Osteoblast (primary cell): ENCODE measurements at regions not wholly inside any gene's neighbourhood (a gene's known extent, or its start where the extent isn't known, plus 50 kb on each side); places are given as distances from the start of the nearest gene placed in this dataset.

Experiments
- DNase-seq: peaks from one replicate; pipeline ENCODE4 v3.0.0; 2011; ENCODE audit warnings: low spot score, mixed read lengths; ENCODE audit not compliant: insufficient read length; ENCODE audit errors: missing footprints
- H2AFZ ChIP-seq: 2 replicates; pipeline ENCODE4 v1.6.0; 2011; ENCODE audit warnings: mild to moderate bottlenecking, low read length
- H3K27ac ChIP-seq: 2 replicates; pipeline ENCODE4 v1.5.1; 2011; ENCODE audit warnings: mild to moderate bottlenecking, low read depth, low read length, moderate library complexity
- H3K27me3 ChIP-seq: 2 replicates; pipeline ENCODE4 v1.6.0; 2012; ENCODE audit warnings: mild to moderate bottlenecking, control low read depth, inconsistent platforms, low read length, moderate library complexity; ENCODE audit not compliant: insufficient read depth
- H3K36me3 ChIP-seq: 2 replicates; pipeline ENCODE4 v1.5.1; 2011; ENCODE audit warnings: mild to moderate bottlenecking, low read length, control low read depth, moderate library complexity; ENCODE audit not compliant: insufficient read depth
- H3K4me1 ChIP-seq: 2 replicates; pipeline ENCODE4 v1.5.1; 2011; ENCODE audit warnings: mild to moderate bottlenecking, low read length, control low read depth, moderate library complexity; ENCODE audit not compliant: insufficient read depth
- H3K4me2 ChIP-seq: 2 replicates; pipeline ENCODE4 v1.6.0; 2011; ENCODE audit warnings: mild to moderate bottlenecking, low read length; ENCODE audit not compliant: insufficient read depth
- H3K4me3 ChIP-seq: fragments of 200-600 bp; sonication (generic); 3 replicates; pipeline ENCODE4 v1.5.1; 2012; ENCODE audit warnings: mild to moderate bottlenecking, low read length, inconsistent platforms; ENCODE audit not compliant: insufficient read depth
- H3K79me2 ChIP-seq: 2 replicates; pipeline ENCODE4 v1.6.0; 2012; ENCODE audit warnings: mild to moderate bottlenecking, low read length, control low read depth, inconsistent platforms; ENCODE audit not compliant: insufficient read depth
- H3K9me3 ChIP-seq: 2 replicates; pipeline ENCODE4 v1.5.1; 2011; ENCODE audit warnings: low read depth, low read length, control low read depth
- H4K20me1 ChIP-seq: 2 replicates; pipeline ENCODE4 v1.6.0; 2012; ENCODE audit warnings: mild to moderate bottlenecking, low read length, control low read depth; ENCODE audit not compliant: insufficient read depth
- TF ChIP-seq, protein P1 (sequence below): IDR thresholded peaks from 2 replicates; pipeline ENCODE4 v1.5.1; 2011; ENCODE audit warnings: mild to moderate bottlenecking, low read depth, low read length, moderate library complexity; ENCODE audit errors: extremely low read depth

DNA sequence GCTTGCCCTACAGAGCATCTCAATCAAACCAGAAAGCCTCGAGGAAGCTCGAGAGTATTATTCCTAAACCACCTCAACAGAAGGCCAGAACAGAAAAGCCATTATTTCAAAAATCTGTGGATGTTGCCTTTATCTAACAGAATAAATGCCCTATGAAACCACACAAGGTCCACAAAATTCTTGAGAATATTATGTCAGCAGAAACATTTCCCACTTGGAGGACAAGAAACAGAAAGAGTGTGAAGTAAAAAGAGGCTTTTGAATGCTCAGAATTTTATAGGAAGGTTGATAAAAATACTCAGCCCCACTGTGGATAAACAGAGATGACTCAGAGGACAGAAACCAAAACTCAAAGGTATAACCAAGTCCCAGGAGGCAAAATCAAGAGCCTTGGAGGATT, 146.4 kb upstream of the LRRC7 start:
- DNase-seq = no peak
- Histone ChIP-seq H3K27me3 (no peaks in the 10 kb centered on the region), H3K9me3 (peaks cover 2% of the 10 kb centered on the region), H3K4me3 (no peak overlapping the region), H3K4me2 (no peak overlapping the region), H4K20me1 (no peaks in the 10 kb centered on the region), H3K79me2 (no peaks in the 10 kb centered on the region), H2AFZ (no peak overlapping the region), H3K27ac (no peak overlapping the region), H3K4me1 (no peaks in the 10 kb centered on the region), H3K36me3 (no peaks in the 10 kb centered on the region)
- TF ChIP-seq, protein P1, sequence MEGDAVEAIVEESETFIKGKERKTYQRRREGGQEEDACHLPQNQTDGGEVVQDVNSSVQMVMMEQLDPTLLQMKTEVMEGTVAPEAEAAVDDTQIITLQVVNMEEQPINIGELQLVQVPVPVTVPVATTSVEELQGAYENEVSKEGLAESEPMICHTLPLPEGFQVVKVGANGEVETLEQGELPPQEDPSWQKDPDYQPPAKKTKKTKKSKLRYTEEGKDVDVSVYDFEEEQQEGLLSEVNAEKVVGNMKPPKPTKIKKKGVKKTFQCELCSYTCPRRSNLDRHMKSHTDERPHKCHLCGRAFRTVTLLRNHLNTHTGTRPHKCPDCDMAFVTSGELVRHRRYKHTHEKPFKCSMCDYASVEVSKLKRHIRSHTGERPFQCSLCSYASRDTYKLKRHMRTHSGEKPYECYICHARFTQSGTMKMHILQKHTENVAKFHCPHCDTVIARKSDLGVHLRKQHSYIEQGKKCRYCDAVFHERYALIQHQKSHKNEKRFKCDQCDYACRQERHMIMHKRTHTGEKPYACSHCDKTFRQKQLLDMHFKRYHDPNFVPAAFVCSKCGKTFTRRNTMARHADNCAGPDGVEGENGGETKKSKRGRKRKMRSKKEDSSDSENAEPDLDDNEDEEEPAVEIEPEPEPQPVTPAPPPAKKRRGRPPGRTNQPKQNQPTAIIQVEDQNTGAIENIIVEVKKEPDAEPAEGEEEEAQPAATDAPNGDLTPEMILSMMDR = no peak

GRCh38 chr1:69425871-69426270, 141.9 kb upstream of the LRRC7 start:
- Histone ChIP-seq H3K4me2 (no peak overlapping the region), H3K4me3 (no peak overlapping the region), H3K27ac (no peak overlapping the region), H2AFZ (no peak overlapping the region), H3K79me2 (no peaks in the 10 kb centered on the region), H3K27me3 (no peaks in the 10 kb centered on the region), H4K20me1 (no peaks in the 10 kb centered on the region), H3K4me1 (no peaks in the 10 kb centered on the region), H3K36me3 (no peaks in the 10 kb centered on the region), H3K9me3 (no peaks in the 10 kb centered on the region)
- no peak for DNase-seq
- TF ChIP-seq, protein P1 = no peak

GRCh38 chr1:69426401-69426800, 141.3 kb upstream of the LRRC7 start:
- TF ChIP-seq, protein P1 = no peak
- H3K4me3 ChIP-seq = no peak overlapping the region
- H3K27ac ChIP-seq = no peak overlapping the region
- no peaks in the 10 kb centered on the region for H3K9me3 ChIP-seq
- no peaks in the 10 kb centered on the region for H3K27me3 ChIP-seq
- no peak overlapping the region for H3K4me2 ChIP-seq
- H3K4me1 ChIP-seq = no peaks in the 10 kb centered on the region
- no peaks in the 10 kb centered on the region for H4K20me1 ChIP-seq
- DNase-seq = no peak
- H2AFZ ChIP-seq = no peak overlapping the region
- H3K36me3 ChIP-seq = no peaks in the 10 kb centered on the region
- H3K79me2 ChIP-seq = no peaks in the 10 kb centered on the region

DNA sequence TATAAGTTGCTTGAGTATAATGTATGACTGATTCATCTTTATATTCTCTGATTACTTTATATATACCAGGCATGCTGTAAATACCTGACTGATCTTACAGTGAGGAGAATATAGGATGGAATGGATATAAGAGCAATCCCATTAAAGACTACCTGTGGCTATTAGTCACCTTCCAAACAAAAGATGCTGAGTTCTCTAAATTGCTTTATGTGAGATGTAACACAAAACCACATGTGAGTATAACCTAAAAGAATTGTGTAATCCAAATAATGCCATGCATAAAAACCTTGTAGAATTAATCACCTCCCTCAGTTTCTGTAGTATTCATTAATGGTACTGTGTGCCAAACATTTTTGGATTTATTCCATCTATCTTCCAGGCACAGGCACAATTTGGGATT, 134.6 kb upstream of the LRRC7 start:
- H3K36me3 ChIP-seq = no peaks in the 10 kb centered on the region
- no peak for DNase-seq
- no peak overlapping the region for H3K4me3 ChIP-seq

More for the DNA sequence above, 134.6 kb upstream of the LRRC7 start:
- Histone ChIP-seq H4K20me1 (no peaks in the 10 kb centered on the region), H2AFZ (no peak overlapping the region), H3K27ac (no peak overlapping the region), H3K79me2 (no peaks in the 10 kb centered on the region), H3K27me3 (no peaks in the 10 kb centered on the region), H3K4me2 (no peak overlapping the region), H3K4me1 (no peaks in the 10 kb centered on the region), H3K9me3 (no peaks in the 10 kb centered on the region)
- TF ChIP-seq, protein P1 = no peak
